GM10266 (cell line): ENCODE measurements at regions not wholly inside any gene's neighbourhood (a gene's known extent, or its start where the extent isn't known, plus 50 kb on each side); places are given as distances from the start of the nearest gene placed in this dataset.

Experiments
- DNase-seq: peaks from one replicate; pipeline ENCODE4 v3.0.0; 2012; ENCODE audit errors: extremely low spot score
- TF ChIP-seq, protein P1 (sequence below): IDR thresholded peaks from 2 replicates; pipeline ENCODE4 v1.5.1; 2012; ENCODE audit warnings: mild to moderate bottlenecking, low read depth; ENCODE audit not compliant: control insufficient read depth, insufficient read depth; ENCODE audit errors: missing control alignments

DNA sequence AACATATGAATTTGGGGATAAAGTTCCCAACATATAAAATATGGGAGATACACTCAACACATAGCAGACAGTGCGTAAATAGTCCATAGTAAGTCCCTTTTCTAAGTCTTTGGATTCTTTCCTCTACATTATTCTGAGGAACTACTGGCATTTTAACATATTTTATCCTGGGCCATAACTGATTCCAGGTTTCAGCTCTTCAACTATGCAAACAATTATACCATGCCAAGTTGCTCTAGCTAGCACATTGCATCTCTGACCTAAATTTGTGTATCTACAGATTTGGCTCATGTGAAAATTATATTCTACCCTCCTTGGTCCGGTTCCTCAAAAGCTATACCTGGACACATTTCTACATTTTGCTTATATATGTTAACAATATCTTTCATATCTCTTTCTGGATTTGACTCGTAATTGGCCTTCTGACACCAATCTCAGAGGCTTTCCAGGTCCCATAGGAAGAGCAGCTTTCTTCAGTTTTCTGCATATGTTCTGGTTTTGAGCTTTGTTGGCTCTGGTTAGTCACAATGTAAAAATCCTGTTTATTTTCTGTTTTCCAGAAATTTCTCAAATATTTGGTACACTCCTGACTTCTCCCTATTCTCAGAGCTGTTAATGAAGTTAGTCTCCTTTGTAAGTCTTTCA, 305.4 kb downstream of the BMP4 start:
- DNase-seq, result no peak
- TF ChIP-seq, protein P1, sequence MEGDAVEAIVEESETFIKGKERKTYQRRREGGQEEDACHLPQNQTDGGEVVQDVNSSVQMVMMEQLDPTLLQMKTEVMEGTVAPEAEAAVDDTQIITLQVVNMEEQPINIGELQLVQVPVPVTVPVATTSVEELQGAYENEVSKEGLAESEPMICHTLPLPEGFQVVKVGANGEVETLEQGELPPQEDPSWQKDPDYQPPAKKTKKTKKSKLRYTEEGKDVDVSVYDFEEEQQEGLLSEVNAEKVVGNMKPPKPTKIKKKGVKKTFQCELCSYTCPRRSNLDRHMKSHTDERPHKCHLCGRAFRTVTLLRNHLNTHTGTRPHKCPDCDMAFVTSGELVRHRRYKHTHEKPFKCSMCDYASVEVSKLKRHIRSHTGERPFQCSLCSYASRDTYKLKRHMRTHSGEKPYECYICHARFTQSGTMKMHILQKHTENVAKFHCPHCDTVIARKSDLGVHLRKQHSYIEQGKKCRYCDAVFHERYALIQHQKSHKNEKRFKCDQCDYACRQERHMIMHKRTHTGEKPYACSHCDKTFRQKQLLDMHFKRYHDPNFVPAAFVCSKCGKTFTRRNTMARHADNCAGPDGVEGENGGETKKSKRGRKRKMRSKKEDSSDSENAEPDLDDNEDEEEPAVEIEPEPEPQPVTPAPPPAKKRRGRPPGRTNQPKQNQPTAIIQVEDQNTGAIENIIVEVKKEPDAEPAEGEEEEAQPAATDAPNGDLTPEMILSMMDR, result no peak

DNA sequence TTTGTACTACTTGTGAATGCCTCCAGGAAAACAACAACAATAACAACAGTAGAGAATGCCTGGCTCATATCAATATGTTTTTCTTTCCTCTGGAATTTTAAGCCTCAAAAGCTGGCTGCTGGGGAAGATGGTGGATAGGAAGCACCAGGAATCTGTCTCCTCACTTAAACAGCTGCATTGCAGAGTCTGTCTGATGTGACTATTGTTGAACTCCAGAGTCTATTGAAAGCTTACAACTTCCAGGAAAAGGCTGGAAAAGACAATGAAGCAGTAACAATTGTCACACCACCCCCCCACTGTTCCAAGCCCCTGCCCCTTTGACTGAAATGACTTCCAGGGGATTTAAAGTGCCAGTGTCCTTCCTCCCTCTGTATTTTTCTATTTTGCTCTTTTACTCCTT, 309.7 kb downstream of the BMP4 start:
- TF ChIP-seq, protein P1, result no peak
- DNase-seq, result no peak

DNA sequence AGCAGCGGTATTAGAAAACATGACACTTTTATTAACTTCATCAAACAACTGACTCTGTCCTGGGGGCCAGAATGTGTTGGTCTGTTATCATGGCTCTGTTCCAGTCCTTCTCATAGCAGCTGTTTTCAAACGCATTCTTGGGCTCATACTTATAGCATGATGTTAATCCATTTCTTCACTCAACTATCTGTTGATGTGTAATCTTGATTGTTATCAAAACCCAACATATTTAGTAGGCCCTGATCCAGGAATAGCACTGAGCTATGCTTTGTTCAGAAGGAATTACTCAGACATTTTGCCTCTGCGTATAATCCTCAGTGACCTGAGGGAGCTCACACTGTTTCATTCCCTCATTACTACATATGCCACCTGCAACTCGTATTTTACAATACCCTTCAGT, 315.9 kb downstream of the BMP4 start:
- TF ChIP-seq, protein P1, result no peak
- DNase-seq, result no peak

DNA sequence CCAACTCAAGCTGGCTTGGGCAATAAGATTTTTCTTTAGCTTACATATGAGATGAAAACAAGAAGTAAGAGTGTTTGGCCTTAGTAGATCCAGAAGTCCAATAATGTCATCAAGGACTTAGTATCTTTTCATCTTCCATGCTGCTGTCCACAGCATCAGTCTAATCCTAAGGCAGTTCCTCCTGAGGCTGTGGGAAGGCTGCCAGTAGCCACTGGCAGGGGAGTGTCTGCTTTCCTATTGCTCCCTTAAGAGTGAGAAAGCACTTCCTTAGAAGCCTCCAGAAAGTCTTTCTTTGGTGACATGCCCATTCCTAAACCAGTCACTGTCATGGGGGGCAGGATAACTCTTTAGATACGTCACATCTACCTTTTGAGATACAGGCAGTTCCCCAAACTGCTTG, 317.7 kb downstream of the BMP4 start:
- DNase-seq, result no peak
- TF ChIP-seq, protein P1, result no peak

DNA sequence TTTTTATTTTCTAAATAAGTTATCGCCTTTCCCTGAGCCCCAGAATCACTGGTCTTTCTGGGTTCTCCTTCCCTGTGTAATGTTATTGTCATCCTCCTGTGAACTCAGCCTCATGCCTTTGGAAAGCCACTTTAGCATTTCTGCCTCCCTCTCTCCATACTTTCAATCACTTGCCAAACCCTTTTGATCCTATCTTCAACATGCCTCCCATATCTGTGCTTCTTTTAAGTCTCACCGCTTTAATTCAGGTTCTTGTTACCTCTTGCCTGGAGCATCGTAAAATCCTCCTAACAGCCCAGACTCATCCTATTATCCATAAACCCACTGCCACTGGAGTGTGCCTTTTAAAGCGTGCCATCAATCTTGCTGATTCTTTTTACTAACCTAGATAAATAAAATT, 321.8 kb downstream of the BMP4 start:
- TF ChIP-seq, protein P1, result no peak
- DNase-seq, result no peak

GRCh38 chr14:53630336-53630735, 326.3 kb downstream of the BMP4 start:
- no peak for DNase-seq
- TF ChIP-seq, protein P1, result no peak

GRCh38 chr14:53628732-53629430, 327.7 kb downstream of the BMP4 start:
- DNase-seq, result no peak
- TF ChIP-seq, protein P1, result no peak
